ENCODE measurements at regions not wholly inside any gene's neighbourhood (a gene's known extent, or its start where the extent isn't known, plus 50 kb on each side); places are given as distances from the start of the nearest gene placed in this dataset.

GRCh38 chr1:115166531-115167091, 77.3 kb upstream of the TSPAN2 start:
- Histone ChIP-seq H3K18ac (ENCODE audit: low read depth in 1 of 2, low read length in 2 of 2) (no peak overlapping the region), H2BK12ac (ENCODE audit: low read length in 2 of 2) (no peak overlapping the region), H3K27me3 (ENCODE audit: control insufficient read depth in 1 of 2, insufficient read depth in 1 of 2, low read length in 2 of 2) (no peaks in the 10 kb centered on the region), H2BK15ac (ENCODE audit: low read depth, poor library complexity, severe bottlenecking) (no peak overlapping the region), H3K4me2 (ENCODE audit: low read length, poor library complexity, severe bottlenecking) (no peak overlapping the region), H3K4ac (ENCODE audit: low read depth in 1 of 2, low read length in 2 of 2) (no peak overlapping the region), H3K27ac (ENCODE audit: low read length, poor library complexity, severe bottlenecking) (no peak overlapping the region), H4K8ac (ENCODE audit: low read length) (no peak overlapping the region), H3K4me3 (ENCODE audit: insufficient read depth in 1 of 2, low read depth in 1 of 2, low read length in 2 of 2) (no peak overlapping the region), H3K23ac (ENCODE audit: low read length in 2 of 2) (no peak overlapping the region), H3K9me3 (ENCODE audit: control insufficient read depth, low read length) (peaks cover 2% of the 10 kb centered on the region), H2AK5ac (ENCODE audit: low read length, severe bottlenecking) (no peak overlapping the region), H2AFZ (ENCODE audit: low read depth, low read length) (no peak overlapping the region), H3K36me3 (ENCODE audit: control insufficient read depth in 1 of 2, insufficient read depth in 2 of 2, low read depth in 1 of 2, low read length in 2 of 2) (no peaks in the 10 kb centered on the region), H3K4me1 (ENCODE audit: control insufficient read depth, insufficient read depth, low read depth, low read length) (no peaks in the 10 kb centered on the region), H3K79me1 (replicated peaks; ENCODE audit: low read length, poor library complexity, severe bottlenecking) (no peaks in the 10 kb centered on the region), H3K14ac (ENCODE audit: low read length in 2 of 2) (no peak overlapping the region), H2BK120ac (ENCODE audit: low read depth, low read length) (no peak overlapping the region), H4K91ac (ENCODE audit: low read length) (no peak overlapping the region), H2BK5ac (ENCODE audit: low read depth, low read length, poor library complexity, severe bottlenecking) (no peak overlapping the region), H3K9ac (ENCODE audit: low read length) (no peak overlapping the region)
- DNase-seq: peak; percentile 55

GRCh38 chr1:115165776-115166175, 76.5 kb upstream of the TSPAN2 start:
- Histone ChIP-seq H3K9ac (ENCODE audit: low read length) (no peak overlapping the region), H4K91ac (ENCODE audit: low read length) (no peak overlapping the region), H3K36me3 (ENCODE audit: control insufficient read depth in 1 of 2, insufficient read depth in 2 of 2, low read depth in 1 of 2, low read length in 2 of 2) (no peaks in the 10 kb centered on the region), H4K8ac (ENCODE audit: low read length) (no peak overlapping the region), H3K27ac (ENCODE audit: low read length, poor library complexity, severe bottlenecking) (no peak overlapping the region), H3K14ac (ENCODE audit: low read length in 2 of 2) (no peak overlapping the region), H3K18ac (ENCODE audit: low read depth in 1 of 2, low read length in 2 of 2) (no peak overlapping the region), H3K9me3 (ENCODE audit: control insufficient read depth, low read length) (peaks cover 6% of the 10 kb centered on the region), H3K4me1 (ENCODE audit: control insufficient read depth, insufficient read depth, low read depth, low read length) (no peaks in the 10 kb centered on the region), H3K23ac (ENCODE audit: low read length in 2 of 2) (no peak overlapping the region), H3K4me3 (ENCODE audit: insufficient read depth in 1 of 2, low read depth in 1 of 2, low read length in 2 of 2) (no peak overlapping the region), H2BK12ac (ENCODE audit: low read length in 2 of 2) (no peak overlapping the region), H3K79me1 (replicated peaks; ENCODE audit: low read length, poor library complexity, severe bottlenecking) (no peaks in the 10 kb centered on the region), H2BK120ac (ENCODE audit: low read depth, low read length) (no peak overlapping the region), H3K4me2 (ENCODE audit: low read length, poor library complexity, severe bottlenecking) (no peak overlapping the region), H2BK5ac (ENCODE audit: low read depth, low read length, poor library complexity, severe bottlenecking) (no peak overlapping the region), H2AFZ (ENCODE audit: low read depth, low read length) (no peak overlapping the region), H3K4ac (ENCODE audit: low read depth in 1 of 2, low read length in 2 of 2) (no peak overlapping the region), H2BK15ac (ENCODE audit: low read depth, poor library complexity, severe bottlenecking) (no peak overlapping the region), H2AK5ac (ENCODE audit: low read length, severe bottlenecking) (no peak overlapping the region), H3K27me3 (ENCODE audit: control insufficient read depth in 1 of 2, insufficient read depth in 1 of 2, low read length in 2 of 2) (no peaks in the 10 kb centered on the region)
- DNase-seq: no peak

DNA sequence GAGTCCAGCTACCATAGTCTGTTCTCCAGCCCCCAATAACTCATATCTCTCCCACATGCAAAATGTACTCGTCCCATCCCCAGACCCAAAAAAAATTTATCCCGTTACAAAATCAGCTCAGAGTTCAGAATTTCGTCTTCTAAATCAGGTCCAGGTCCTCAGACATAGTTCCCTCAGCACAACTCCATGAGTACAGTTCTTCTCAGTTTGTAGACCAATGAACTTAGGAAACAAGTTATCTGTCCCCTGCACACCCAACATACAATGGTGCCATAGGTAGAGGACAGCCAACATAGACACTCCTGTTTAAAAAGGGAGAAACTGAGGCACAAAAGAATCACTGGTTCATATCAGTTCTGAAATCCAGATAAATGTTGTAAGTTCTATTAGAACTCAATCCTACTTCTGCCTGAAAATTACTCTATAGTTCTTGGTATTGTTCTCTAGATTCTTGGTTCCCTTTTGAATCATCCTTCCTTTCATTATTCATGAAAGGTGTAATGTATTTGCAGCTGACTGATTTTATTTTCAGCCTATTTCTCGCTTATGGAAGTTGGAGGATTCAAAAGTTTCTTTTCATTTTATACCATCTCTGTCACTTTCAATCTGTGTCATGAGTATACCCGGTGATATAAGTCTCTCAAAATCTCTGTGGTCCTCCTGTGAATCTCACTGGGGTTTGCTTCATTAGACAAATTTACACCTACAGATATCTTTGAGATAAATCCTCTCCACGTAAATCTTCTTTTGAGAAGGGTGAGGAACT, 75.8 kb upstream of the TSPAN2 start:
- Histone ChIP-seq H3K79me1 (replicated peaks; ENCODE audit: low read length, poor library complexity, severe bottlenecking) (no peaks in the 10 kb centered on the region), H2BK15ac (ENCODE audit: low read depth, poor library complexity, severe bottlenecking) (no peak overlapping the region), H2BK12ac (ENCODE audit: low read length in 2 of 2) (no peak overlapping the region), H3K14ac (ENCODE audit: low read length in 2 of 2) (no peak overlapping the region), H3K4ac (ENCODE audit: low read depth in 1 of 2, low read length in 2 of 2) (no peak overlapping the region), H3K4me2 (ENCODE audit: low read length, poor library complexity, severe bottlenecking) (no peak overlapping the region), H2BK120ac (ENCODE audit: low read depth, low read length) (no peak overlapping the region), H2AK5ac (ENCODE audit: low read length, severe bottlenecking) (no peak overlapping the region), H3K27me3 (ENCODE audit: control insufficient read depth in 1 of 2, insufficient read depth in 1 of 2, low read length in 2 of 2) (no peaks in the 10 kb centered on the region), H4K91ac (ENCODE audit: low read length) (no peak overlapping the region), H2AFZ (ENCODE audit: low read depth, low read length) (no peak overlapping the region), H3K23ac (ENCODE audit: low read length in 2 of 2) (no peak overlapping the region), H3K27ac (ENCODE audit: low read length, poor library complexity, severe bottlenecking) (no peak overlapping the region), H2BK5ac (ENCODE audit: low read depth, low read length, poor library complexity, severe bottlenecking) (no peak overlapping the region), H3K4me1 (ENCODE audit: control insufficient read depth, insufficient read depth, low read depth, low read length) (no peaks in the 10 kb centered on the region), H3K9ac (ENCODE audit: low read length) (no peak overlapping the region), H3K9me3 (ENCODE audit: control insufficient read depth, low read length) (peaks cover 6% of the 10 kb centered on the region), H3K18ac (ENCODE audit: low read depth in 1 of 2, low read length in 2 of 2) (no peak overlapping the region), H3K36me3 (ENCODE audit: control insufficient read depth in 1 of 2, insufficient read depth in 2 of 2, low read depth in 1 of 2, low read length in 2 of 2) (no peaks in the 10 kb centered on the region), H3K4me3 (ENCODE audit: insufficient read depth in 1 of 2, low read depth in 1 of 2, low read length in 2 of 2) (no peak overlapping the region), H4K8ac (ENCODE audit: low read length) (no peak overlapping the region)
- no peak for DNase-seq
- 94% methylated on average over 3 of the region's 6 CpGs for WGBS

DNA sequence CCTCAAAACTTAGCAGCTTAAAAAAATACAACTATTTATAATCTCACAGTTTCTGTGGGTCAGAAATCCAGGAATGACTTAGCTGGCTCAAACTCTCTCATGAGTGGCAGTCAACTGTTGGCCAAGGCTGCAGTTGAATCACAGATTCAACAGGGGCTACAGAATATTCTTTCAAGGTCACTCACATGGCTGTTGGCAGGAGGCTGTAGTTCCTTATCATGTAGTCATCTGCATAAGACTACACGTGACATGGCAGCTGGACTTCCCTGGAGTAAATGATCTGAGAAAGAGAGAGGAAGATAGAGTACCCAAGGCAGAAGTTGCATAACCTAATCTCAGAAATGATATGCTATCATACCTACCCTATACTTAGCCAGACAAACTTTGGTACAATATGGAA, 75.2 kb upstream of the TSPAN2 start:
- Histone ChIP-seq H3K4me2 (ENCODE audit: low read length, poor library complexity, severe bottlenecking) (no peak overlapping the region), H3K4ac (ENCODE audit: low read depth in 1 of 2, low read length in 2 of 2) (no peak overlapping the region), H4K91ac (ENCODE audit: low read length) (no peak overlapping the region), H3K36me3 (ENCODE audit: control insufficient read depth in 1 of 2, insufficient read depth in 2 of 2, low read depth in 1 of 2, low read length in 2 of 2) (no peaks in the 10 kb centered on the region), H3K9me3 (ENCODE audit: control insufficient read depth, low read length) (peaks cover 6% of the 10 kb centered on the region), H2AFZ (ENCODE audit: low read depth, low read length) (no peak overlapping the region), H2BK5ac (ENCODE audit: low read depth, low read length, poor library complexity, severe bottlenecking) (no peak overlapping the region), H3K79me1 (replicated peaks; ENCODE audit: low read length, poor library complexity, severe bottlenecking) (no peaks in the 10 kb centered on the region), H3K4me3 (ENCODE audit: insufficient read depth in 1 of 2, low read depth in 1 of 2, low read length in 2 of 2) (no peak overlapping the region), H2BK15ac (ENCODE audit: low read depth, poor library complexity, severe bottlenecking) (no peak overlapping the region), H3K9ac (ENCODE audit: low read length) (no peak overlapping the region), H3K23ac (ENCODE audit: low read length in 2 of 2) (no peak overlapping the region), H3K27ac (ENCODE audit: low read length, poor library complexity, severe bottlenecking) (no peak overlapping the region), H3K18ac (ENCODE audit: low read depth in 1 of 2, low read length in 2 of 2) (no peak overlapping the region), H3K4me1 (ENCODE audit: control insufficient read depth, insufficient read depth, low read depth, low read length) (no peaks in the 10 kb centered on the region), H2BK120ac (ENCODE audit: low read depth, low read length) (no peak overlapping the region), H3K27me3 (ENCODE audit: control insufficient read depth in 1 of 2, insufficient read depth in 1 of 2, low read length in 2 of 2) (no peaks in the 10 kb centered on the region), H2BK12ac (ENCODE audit: low read length in 2 of 2) (no peak overlapping the region), H3K14ac (ENCODE audit: low read length in 2 of 2) (no peak overlapping the region), H4K8ac (ENCODE audit: low read length) (no peak overlapping the region), H2AK5ac (ENCODE audit: low read length, severe bottlenecking) (no peak overlapping the region)
- DNase-seq: no peak
- WGBS: no CpG with 5 or more reads among the region's 1 CpG

Data from mesenchymal stem cell (in vitro differentiated cells and primary cell).